Stimulated activated CD4-positive, alpha-beta T cell treated with anti-CD3 and anti-CD28 coated beads, Interleukin-4, amount 100 ng/mL, for 4 hours (primary cell): ENCODE measurements at regions not wholly inside any gene's neighbourhood (a gene's known extent, or its start where the extent isn't known, plus 50 kb on each side); places are given as distances from the start of the nearest gene placed in this dataset.
"Not testable (repeated sequence)": the region's sequence is repeated elsewhere in the genome, so short reads cannot be mapped to it uniquely, and the experiment has no call there.

Source experiments
- DNase-seq, 2 experiments: peaks; one replicate each; pipeline ENCODE4 v3.0.0-alpha.2; 2020

DNA sequence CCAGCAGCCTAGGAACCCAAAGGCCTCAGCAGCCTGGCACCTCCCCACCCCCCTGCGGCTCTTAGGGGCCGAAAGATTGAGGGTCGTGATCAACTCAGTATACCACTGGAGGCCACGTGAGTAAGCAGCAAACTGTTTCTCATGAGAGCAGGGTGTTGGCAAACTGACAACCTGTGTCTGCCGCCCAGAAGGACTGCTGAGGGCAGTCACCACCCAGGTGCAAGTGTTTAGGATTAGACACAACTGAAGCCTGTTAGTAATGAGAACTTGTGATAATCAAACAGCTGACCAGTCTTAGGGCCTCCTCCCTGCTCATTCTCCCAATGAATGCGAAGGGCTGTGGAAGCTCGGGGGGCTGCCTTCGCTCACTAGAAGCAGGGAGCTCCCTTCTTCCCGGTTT, 128.8 kb downstream of the ARRDC4 start:
- DNase-seq, result not testable (repeated sequence)

DNA sequence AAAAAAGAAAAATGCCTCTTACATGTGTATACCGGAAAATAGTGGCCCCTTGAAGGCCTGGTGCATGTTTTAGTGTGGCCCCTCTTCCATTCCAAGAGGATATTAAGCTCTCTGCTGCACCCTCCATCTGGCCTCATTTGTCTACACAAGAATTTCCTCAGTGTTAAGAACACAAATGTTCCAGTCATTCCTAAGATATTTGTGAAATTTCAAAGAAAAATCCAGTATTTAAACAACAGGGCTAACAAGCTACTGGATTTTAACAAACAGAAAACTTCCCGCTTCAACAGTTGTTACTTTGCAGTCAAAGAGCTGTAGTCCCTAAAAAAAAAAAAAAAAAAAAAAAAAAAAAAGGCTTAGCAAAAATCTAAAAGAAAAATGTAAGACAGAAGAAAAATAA, 137.5 kb downstream of the ARRDC4 start:
- DNase-seq, result not testable (repeated sequence)

DNA sequence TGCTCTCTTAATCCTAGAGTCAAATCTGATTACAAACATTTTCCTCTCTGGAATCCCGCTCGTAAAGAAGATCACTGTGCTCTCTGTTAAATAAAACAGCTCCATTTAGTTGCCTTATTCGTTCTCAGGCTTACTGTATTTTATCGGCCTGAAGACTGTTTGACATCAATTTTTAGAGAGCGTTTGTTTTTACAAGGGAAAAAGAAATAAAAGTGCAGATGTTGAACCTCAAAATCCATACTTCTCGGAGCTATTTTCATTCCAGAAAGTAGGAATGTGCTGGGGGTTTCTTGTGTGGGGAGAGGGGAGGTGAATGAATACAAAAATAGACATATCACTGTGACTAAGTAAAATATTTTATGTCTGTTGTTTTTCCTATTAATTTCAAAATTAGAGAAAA, 140.1 kb downstream of the ARRDC4 start:
- not testable (repeated sequence) for DNase-seq

DNA sequence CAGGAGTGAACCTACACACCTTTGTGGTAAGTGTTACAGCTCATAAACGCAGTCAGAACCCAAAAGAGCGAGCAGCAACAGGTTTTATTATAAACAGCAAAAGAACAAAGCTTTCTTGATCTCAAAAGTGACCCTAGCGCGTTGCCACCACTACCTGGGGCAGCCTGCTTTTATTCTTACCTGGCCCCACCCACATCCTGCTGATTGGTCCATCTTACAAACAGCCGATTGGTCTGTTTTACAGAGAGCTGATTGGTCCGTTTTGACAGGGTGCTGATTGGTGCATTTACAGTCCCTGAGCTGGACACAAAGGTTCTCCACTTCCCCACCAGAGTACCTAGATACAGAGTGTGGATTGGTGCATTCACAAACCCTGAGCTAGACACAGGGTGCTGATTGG, 143.1 kb downstream of the ARRDC4 start:
- DNase-seq, result no peak

DNA sequence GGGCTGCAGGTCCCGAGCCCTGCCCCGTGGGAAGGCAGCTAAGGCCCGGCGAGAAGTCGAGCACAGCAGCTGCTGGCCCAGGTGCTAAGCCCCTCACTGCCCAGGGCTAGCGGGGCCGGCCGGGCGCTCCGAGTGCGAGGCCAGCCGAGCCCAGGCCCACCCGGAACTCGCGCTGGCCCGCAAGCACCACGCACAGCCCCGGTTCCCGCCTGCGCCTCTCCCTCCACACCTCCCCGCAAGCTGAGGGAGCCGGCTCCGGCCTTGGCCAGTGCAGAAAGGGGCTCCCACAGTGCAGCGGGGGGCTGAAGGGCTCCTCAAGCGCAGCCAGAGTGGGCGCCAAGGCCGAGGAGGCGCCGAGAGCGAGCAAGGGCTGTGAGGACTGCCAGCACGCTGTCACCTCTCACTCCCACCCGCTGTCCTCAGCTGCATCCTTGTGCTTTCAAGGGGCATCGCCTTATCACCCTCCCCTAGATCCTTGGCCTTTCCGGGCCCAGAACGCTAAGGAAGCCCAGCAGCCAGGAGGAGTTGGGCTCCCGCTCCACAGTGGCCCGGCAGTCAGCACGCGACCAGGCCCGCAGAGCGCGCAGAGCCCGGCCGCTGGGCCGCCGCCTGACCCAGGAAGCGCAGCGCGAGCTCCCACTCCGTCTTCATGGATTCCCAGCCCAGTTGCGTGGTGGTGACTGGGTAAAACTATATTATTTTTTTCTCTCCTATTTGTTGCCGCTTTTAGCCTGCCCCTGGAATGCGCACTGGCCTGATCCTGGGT, 144.1 kb downstream of the ARRDC4 start:
- DNase-seq, result not testable (repeated sequence)

DNA sequence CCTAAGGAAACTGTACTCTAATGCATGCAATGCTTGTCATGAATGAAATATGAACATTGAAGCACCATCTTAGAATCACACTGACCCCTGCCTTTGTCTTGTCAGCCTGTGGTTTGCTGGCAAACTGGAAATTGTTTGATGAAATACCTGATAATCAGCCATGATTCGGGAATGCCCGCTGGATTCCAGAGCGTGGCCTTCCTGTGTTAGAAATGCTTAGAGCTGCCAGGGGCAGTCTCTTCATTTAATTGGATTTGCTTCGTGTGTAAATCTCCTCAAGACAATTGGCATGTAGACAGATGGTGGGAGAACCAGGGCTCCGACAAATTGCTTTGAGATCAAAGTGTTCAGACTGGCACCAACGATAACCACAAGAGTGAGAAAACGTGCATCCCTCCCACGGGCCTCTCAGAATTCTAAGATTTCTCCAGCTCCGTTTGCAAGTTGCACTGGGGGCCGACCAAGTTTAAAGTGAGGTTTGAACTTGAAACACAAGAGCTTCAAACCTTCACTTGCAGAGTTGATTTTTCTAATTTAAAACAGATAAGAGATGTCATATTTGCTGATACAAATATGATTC, 146.2 kb downstream of the ARRDC4 start:
- not testable (repeated sequence) for DNase-seq

DNA sequence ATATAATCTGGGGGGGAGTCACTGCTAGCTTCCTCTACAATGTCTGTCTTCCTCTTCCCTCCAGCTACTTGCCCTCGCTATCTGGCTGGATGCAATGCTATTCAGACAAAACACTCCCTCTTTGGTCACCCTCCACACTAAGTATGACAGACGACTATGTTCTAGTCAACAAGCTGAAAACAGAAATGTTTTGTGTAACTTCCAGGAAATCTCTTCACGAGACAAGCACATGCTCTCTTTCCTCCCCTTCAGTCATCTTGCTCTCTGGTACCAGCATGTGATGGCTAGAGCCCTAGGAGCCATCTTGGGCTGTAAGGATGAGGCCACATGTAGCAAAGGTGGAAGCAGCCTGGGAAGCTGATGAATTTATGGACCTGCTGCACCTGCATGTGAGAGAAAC, 151.3 kb downstream of the ARRDC4 start:
- no peak for DNase-seq

DNA sequence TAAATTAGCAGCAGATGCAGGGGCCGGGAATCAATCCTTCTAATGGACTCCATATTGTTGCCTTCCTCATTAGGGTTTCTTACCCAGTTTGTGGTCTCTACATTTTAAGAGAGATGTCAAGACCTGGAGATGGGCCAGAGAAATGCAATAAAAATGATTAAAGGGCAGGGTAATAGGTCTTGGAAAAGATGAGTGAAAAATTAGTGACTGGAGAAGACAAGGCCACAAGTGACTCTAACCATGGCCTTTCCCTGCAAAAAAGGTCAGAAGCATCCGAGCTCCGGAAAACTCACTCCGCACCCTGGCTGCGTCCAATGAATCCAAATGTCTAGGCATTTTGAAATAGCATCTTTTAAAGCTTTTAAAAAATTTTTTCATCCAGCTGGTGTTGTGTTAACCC, 152.8 kb downstream of the ARRDC4 start:
- DNase-seq, result no peak

DNA sequence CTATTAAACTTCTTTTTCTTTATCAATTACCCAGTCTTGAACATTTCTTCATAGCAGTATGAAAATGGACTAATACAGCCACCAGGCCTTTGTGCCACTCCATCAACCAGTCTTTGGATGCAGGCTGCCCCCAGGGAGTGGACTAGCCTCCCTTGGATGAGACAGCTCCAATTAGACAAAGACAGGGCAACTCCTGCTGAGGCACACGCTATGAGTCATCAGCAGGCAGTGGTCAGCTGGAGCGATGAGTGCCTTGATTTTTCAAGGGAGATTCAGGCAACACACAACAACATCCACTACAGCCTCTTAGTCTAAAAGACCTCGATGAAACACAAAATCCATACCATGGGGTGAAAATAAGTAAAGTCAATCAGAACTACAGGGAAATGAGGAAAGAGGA, 160.1 kb downstream of the ARRDC4 start:
- no peak for DNase-seq

DNA sequence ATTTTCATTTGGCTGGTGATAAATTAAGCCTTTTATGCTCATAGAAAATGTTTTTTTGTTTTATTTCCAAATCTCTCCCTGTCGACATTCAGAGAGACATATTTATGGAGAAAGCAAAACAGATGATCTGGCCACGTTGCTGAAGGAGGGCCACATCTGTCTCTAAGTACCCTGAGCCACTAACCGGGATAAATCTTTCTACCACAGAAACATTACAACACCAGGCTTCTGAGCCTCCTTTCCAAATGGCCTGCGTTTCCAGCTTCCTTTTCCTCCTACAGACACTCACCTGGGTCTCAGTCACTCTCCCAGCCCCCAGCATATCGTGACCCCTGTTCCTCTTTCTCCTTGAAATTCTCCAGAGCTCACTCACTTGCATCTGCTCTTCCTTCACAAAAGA, 161.0 kb downstream of the ARRDC4 start:
- DNase-seq, result no peak

DNA sequence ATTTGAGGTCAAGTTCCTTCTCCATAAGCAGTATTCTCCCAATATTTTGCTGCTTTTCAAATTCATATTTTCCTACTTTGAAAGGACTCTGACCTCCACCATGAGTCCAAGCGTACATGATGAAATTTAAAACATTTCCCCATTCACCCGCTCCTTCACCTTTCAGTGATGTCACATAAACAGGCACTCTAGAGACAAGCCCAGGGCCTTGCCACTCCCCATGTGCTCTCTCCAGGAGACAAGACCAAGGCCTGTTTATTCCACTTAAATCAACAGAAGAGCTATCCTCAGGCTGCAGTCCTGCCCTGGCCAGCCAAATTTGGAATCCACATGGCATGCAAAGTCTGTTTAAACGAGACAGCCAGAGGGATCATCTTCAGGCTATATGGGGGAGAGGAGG, 161.5 kb downstream of the ARRDC4 start:
- DNase-seq, result no peak

DNA sequence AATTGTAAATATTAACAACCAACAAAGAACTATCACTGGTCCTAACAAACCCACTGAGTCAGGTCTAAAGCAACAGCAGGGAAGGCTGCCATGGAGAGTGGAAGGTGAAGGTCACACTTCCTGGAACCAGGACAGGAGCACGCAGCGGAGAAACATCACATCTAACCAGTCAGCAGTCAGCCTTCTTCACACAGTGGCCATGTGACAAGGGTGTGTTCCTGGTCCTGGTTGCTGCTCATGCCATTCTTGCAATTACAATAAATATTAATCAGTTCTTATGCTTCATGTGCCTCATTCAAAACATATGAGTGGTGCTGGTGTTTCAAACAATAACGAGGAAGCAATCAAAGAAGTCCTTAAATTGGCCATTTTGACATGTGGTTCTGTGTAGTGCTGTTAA, 162.8 kb downstream of the ARRDC4 start:
- no peak for DNase-seq

DNA sequence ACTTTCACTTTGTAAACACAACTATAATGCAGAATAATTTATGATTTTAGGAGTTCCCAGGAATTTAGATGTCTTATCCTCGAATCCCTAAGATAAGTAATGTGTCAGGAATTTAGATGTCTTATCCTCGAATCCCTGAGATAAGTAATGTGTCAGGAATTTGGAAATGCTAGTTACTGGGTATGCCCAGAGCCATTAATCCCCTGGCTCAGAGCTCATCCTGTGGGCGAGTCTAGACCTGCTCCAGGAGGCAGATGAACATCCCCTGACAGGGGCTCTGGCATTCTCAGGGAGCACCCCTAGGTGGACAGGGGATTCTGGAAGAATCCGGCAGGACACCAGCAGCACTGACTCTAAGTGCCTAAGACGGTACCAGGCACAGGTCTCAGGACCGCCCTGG, 163.3 kb downstream of the ARRDC4 start:
- no peak for DNase-seq

DNA sequence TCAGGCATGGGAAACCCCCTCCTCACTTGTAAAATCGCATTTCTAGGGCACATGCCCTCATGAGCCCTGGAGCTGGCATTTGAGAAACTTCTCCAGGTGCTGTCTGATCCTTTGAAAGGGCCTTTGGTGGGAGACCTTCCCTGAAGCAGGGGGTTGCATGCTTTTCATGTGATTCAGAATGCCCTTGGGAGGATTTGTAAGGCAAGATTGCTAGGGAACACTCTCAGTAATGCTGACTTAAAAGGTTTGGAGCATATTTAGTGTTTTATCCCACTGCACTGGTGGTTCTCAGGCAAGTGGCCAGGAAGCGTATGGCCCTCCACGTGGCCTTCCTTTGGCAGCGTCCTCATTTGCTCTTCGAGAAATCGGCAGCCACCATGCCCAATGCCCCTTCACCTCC, 164.1 kb downstream of the ARRDC4 start:
- no peak for DNase-seq

DNA sequence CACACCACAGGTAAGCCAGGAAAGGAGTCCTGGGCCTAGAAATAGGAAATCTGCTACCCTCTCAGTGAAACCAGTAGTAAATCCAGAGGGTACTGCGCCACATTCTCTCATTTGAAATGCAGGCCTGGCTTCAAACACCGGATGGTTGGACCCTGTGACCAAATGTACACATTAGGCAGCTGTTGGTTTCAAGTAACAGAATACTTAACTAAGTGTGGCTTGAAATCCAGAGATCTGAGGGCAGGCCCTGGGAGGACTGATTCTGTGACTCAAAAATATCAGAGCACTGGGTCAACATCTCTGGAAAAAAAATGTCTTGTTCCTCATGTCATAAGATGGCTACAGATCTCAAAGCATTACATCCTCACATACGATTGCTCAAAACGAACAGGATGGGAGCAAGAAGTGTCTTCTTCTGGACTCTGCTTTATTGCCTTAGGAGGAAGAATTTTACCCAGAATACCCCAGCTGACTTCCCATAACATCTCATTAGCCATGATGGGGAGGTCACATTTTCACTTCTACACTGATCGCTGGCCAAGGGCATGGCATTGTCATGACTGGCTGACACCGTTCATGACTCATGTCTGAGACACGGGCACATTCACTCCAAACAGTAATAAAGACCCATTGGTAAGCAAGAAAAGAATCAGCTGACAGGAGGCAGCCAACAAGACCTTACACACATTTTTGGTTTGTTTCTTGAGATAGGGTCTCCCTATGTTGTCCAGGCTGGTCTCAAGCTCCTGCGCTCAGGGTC, 166.0 kb downstream of the ARRDC4 start:
- no peak for DNase-seq

DNA sequence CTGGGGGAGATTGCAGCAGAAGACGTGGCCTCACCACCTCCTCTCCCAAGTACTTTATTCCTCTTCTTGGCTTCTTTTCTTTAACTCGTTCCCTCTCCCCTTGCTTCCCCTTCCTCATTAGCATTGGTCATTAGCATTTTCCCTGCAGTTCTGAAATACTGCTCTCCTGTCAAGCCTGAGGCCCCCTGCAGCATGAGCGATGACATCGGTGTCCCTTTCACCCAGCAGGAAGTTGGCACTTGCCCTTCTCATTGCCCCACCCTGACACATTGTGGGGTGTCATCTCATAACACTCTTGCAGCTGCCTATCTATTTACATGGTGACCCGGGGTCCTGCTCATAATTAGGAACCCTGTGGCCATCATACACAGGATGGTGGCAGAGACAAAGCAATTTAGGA, 167.1 kb downstream of the ARRDC4 start:
- DNase-seq, result no peak

DNA sequence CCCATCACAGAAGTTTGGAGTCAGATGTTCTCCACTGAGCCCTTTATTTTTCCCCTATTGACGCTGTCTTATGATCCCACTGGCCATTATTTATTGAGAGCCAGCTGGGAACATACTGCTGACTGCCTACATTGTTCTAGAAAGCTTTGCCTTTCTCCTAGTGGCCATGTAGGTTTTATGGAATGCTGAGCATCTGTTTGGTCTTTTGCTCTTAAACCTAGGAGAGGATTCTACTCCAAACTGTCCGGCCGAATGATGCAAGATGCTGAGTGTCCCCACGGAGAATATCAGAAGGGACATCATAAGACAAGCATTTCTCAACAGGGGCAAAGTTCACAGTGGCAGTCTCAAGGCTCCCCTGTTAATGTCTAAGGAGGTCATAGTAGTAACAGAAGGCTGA, 171.4 kb downstream of the ARRDC4 start:
- no peak for DNase-seq

DNA sequence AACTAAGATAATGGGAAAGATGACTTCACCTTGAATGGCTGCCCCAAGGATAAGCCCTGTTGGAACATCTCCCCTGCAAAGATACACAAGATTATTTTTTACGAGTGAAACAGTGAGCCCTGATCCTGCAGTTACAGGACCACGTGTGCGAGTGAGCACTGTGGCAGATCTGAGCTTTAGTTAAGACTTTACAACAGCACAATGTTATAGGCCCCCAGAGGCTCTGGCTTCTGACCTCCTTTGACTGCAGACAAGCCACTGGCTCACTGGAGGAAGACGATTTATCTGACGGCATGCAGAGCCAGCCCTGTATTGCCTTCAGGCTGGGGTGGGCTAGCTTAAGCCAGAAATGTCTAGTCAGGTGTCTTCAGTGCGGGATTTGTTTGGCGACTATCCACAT, 174.4 kb downstream of the ARRDC4 start:
- DNase-seq, result no peak

DNA sequence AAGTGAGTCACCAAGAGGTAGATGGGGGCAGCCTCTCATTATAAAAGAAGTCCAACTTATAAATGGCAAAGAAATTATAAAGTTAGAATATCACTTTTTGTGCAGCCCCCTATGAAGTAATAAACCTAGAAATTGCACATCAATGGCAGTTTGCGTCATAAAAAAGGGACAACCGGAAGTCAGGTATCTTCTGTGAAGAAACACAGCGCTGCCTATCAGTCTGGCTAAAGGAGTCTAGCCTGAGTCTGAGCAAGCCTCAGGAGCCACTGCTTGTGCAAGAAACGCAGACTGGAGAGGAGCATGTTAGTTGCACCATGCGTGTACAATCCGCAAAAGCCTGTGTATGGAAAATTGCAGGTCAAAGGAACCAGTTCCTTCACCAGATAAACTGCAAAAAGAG, 178.4 kb downstream of the ARRDC4 start:
- no peak for DNase-seq

DNA sequence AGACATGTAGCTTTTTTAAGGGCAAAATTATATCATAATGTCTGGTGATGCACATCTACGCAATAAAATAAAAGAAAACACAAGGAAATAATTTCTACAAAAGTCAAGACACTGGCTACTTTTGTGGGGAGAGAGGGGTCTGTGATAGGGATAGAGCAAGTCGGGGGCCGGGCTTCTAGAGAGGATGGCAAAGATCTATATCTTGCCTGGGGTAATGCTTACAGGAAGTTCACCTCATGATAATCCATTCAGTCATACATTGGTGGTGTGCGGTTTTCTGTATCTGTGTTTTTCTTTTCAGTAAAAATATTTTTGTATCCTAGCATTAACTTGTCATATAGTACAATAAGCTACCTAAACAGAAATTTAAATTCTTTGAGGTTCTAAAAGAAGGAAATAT, 178.8 kb downstream of the ARRDC4 start:
- no peak for DNase-seq

DNA sequence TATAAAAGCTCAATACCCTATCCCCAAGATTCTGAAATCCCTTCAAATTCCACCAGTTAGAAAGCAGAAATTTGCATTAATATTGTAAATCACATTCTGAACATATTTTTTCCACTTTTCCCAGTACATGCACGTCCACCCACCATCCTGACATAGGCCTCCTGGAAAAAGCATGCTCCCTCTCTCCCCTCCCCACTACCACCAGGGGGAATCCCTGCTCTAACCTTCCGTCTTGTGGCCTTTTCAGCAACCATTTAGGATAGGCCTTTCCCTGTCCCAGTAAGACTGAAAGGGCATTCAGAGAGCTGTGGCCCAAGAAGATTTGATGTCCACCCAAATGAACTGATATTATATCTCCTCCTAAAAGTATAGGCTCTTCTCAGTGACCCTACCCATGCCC, 182.1 kb downstream of the ARRDC4 start:
- no peak for DNase-seq

DNA sequence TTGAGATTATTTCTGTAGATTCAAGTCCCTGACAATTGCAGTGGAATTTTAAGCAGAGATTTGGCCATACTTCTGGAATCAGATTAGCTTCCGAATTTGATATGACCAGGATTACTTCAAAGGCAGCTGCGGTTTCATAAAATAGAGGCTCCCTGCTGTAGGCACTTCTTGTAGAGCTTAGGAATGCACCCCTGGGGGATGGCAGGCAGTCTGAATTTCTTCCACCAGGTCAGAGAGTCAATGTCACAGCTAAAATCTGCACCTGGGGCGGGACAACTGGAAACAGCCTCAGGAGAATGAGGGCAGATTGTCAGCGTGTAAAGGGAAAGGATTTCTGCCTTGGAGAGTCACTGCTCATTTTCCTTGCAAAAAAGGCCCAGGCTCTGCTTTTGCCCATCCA, 182.6 kb downstream of the ARRDC4 start:
- DNase-seq, result no peak

DNA sequence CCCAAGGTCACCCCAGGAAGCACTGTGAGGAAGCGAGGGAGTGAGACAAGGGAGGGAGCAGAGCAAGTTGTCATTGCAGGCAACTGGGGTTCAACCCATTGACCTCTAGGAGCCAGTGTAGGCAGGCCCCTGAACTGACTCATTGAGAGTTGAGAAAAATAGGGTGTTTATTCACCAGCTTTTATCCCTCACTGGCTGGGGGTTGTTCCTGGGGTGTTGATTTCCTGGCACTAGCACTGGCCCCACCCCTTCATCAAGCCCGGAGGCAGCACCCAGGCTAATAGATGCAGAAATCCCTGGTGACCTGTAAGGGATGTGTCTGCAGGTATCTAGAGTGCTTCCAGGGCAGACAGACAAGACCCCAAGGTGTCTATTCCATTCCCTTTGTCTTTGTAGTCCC, 183.9 kb downstream of the ARRDC4 start:
- no peak for DNase-seq
